ENCODE measurements at regions not wholly inside any gene's neighbourhood (a gene's known extent, or its start where the extent isn't known, plus 50 kb on each side); places are given as distances from the start of the nearest gene placed in this dataset.

GRCh38 chr3:18743761-18744160, 318.6 kb upstream of the SATB1 start:
- no peak overlapping the region for H3K4me3 ChIP-seq (ENCODE audit: low read depth, low read length)
- no peak for TF ChIP-seq CTCF (IDR thresholded peaks at IDR 0.05; ENCODE audit: control insufficient read depth, extremely low read depth, insufficient read depth)
- no peak for DNase-seq (ENCODE audit: low read depth)

GRCh38 chr3:18740631-18741583, 315.8 kb upstream of the SATB1 start:
- H3K4me3 ChIP-seq (ENCODE audit: low read depth, low read length): no peak overlapping the region
- TF ChIP-seq CTCF (IDR thresholded peaks at IDR 0.05; ENCODE audit: control insufficient read depth, extremely low read depth, insufficient read depth): no peak
- no peak for DNase-seq (ENCODE audit: low read depth)

- DNase-seq (ENCODE audit: low read depth): no peak
- no peak for TF ChIP-seq CTCF (IDR thresholded peaks at IDR 0.05; ENCODE audit: control insufficient read depth, extremely low read depth, insufficient read depth)
- H3K4me3 ChIP-seq (ENCODE audit: low read depth, low read length): no peak overlapping the region
Observed at GRCh38 chr3:18739099-18739433, 313.9 kb upstream of the SATB1 start.

GRCh38 chr3:18738393-18739098, 313.4 kb upstream of the SATB1 start:
- DNase-seq (ENCODE audit: low read depth): no peak
- TF ChIP-seq CTCF (IDR thresholded peaks at IDR 0.05; ENCODE audit: control insufficient read depth, extremely low read depth, insufficient read depth): no peak
- no peak overlapping the region for H3K4me3 ChIP-seq (ENCODE audit: low read depth, low read length)

GRCh38 chr3:18735005-18735404, 309.9 kb upstream of the SATB1 start:
- no peak overlapping the region for H3K4me3 ChIP-seq (ENCODE audit: low read depth, low read length)
- DNase-seq (ENCODE audit: low read depth): no peak
- no peak for TF ChIP-seq CTCF (IDR thresholded peaks at IDR 0.05; ENCODE audit: control insufficient read depth, extremely low read depth, insufficient read depth)

GRCh38 chr3:18734309-18734708, 309.2 kb upstream of the SATB1 start:
- DNase-seq (ENCODE audit: low read depth): no peak
- no peak overlapping the region for H3K4me3 ChIP-seq (ENCODE audit: low read depth, low read length)
- TF ChIP-seq CTCF (IDR thresholded peaks at IDR 0.05; ENCODE audit: control insufficient read depth, extremely low read depth, insufficient read depth): no peak

All from LNCaP clone FGC (cell line).